Mucosa of descending colon (tissue), 3 donors: ENCODE measurements at regions not wholly inside any gene's neighbourhood (a gene's known extent, or its start where the extent isn't known, plus 50 kb on each side); places are given as distances from the start of the nearest gene placed in this dataset.

Source experiments
- ATAC-seq: fragments of 200-7000 bp; cut with Tn5 transposase; one replicate; pipeline ENCODE4 v1.9.1; 2020; ENCODE audit warnings: mild to moderate bottlenecking, moderate library complexity
- DNase-seq, 3 donors: peaks; one replicate each; pipeline ENCODE4 v3.0.0-alpha.2; 2020
- H3K36me3 ChIP-seq: fragments of 200-600 bp; one replicate; pipeline ENCODE4 v1.8.0; 2021; ENCODE audit warnings: low read depth, mild to moderate bottlenecking
- H3K4me1 ChIP-seq: fragments of 200-600 bp; one replicate; pipeline ENCODE4 v1.8.0; 2021; ENCODE audit warnings: low read depth, mild to moderate bottlenecking
- H3K4me3 ChIP-seq: fragments of 200-600 bp; one replicate; pipeline ENCODE4 v1.8.0; 2021; ENCODE audit warnings: mild to moderate bottlenecking
- H3K9me3 ChIP-seq: fragments of 200-600 bp; one replicate; pipeline ENCODE4 v1.8.0; 2021; ENCODE audit warnings: mild to moderate bottlenecking
- intact Hi-C, 2 donors: fragments of 100-400 bp; cut with DNase I in 1 of 2; cut with micrococcal nuclease in 1 of 2; formaldehyde crosslinking; loops; one replicate each; pipeline versions ENCODE4 v1.11.0 to v1.11.1; 2022; cut with DNase I, micrococcal nuclease
- TF ChIP-seq, protein P1 (sequence below): fragments of 200-600 bp; IDR thresholded peaks from one replicate; pipeline ENCODE4 v1.8.0; 2022; ENCODE audit warnings: antibody characterized with exemption, mild to moderate bottlenecking
- donor health status: DM: no; HTN: no; CAD: no; lungs with moderate emphysema.
- donor health status: DM: no; HTN: no; CAD: no.
- donor health status: DM: no; HTN: yes; CAD: no.

DNA sequence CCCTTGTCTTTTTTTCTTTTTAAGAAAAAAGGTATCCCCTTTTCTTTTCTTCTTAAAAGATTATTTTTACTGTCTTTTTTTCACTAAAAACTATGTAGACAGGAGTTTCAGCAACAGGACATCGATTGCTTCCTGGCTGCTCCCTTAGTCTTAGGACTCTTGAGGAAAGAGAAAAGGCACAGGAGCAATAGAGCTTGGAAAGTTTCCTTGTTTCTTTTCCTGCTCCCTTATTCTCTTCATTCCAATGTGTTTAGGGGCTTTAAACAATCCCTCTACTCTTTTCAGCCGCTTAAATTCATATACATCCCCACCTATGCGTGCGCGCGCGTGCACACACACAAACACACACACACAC, 182.2 kb upstream of the FOXN2 start:
- H3K36me3 ChIP-seq: no peaks in the 10 kb centered on the region
- no peak for DNase-seq
- intact Hi-C loops: no loop called here
- no peaks in the 10 kb centered on the region for H3K9me3 ChIP-seq
- no peaks in the 10 kb centered on the region for H3K4me1 ChIP-seq
- ATAC-seq: no peak
- TF ChIP-seq, protein P1, sequence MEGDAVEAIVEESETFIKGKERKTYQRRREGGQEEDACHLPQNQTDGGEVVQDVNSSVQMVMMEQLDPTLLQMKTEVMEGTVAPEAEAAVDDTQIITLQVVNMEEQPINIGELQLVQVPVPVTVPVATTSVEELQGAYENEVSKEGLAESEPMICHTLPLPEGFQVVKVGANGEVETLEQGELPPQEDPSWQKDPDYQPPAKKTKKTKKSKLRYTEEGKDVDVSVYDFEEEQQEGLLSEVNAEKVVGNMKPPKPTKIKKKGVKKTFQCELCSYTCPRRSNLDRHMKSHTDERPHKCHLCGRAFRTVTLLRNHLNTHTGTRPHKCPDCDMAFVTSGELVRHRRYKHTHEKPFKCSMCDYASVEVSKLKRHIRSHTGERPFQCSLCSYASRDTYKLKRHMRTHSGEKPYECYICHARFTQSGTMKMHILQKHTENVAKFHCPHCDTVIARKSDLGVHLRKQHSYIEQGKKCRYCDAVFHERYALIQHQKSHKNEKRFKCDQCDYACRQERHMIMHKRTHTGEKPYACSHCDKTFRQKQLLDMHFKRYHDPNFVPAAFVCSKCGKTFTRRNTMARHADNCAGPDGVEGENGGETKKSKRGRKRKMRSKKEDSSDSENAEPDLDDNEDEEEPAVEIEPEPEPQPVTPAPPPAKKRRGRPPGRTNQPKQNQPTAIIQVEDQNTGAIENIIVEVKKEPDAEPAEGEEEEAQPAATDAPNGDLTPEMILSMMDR: no peak
- no peak overlapping the region for H3K4me3 ChIP-seq

DNA sequence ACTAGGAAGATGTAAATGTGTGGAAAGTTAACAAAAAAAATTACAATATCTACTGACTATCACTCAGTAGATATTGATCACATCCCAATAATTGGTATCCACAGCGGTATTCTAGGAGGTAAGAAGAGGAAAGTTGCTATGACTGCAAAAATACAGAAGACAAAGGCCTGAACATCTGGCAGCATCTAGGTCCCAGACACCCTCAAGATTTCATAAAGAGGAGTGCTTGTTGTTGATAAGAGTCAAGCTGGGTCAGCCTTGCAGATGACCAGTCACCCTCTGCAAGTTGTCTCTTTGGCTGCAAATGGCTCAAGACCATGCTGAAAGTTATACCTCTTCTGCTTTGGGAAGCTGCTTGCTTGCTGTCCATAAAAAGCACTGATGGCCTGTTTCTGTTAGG, 179.8 kb upstream of the FOXN2 start:
- Histone ChIP-seq H3K9me3 (no peaks in the 10 kb centered on the region), H3K36me3 (no peaks in the 10 kb centered on the region), H3K4me3 (no peak overlapping the region), H3K4me1 (no peaks in the 10 kb centered on the region)
- TF ChIP-seq, protein P1: no peak
- ATAC-seq (no peak), DNase-seq (no peak)
- intact Hi-C loops: no loop called here

DNA sequence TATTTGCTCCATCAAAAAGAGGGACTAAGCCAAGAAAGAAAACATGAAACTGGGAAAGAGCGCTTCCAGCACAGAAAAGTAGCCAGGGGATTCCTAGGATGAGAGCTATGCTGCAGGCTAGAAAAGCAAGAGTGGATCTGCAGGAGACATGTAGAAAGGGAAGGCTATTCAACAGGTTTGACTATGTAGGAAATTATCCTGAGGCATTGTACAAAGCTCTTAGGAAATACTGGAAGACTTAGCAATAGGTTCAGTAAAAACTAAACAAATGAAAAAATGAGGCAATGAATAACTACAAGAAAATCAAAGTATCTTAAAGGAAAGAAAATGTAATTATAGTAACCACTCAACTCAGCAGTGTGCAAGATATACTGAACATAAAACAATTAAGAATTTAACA, 178.7 kb upstream of the FOXN2 start:
- H3K9me3 ChIP-seq: no peaks in the 10 kb centered on the region
- no peak overlapping the region for H3K4me3 ChIP-seq
- intact Hi-C loops: no loop called here
- ATAC-seq: no peak
- TF ChIP-seq, protein P1: no peak
- no peaks in the 10 kb centered on the region for H3K4me1 ChIP-seq
- no peaks in the 10 kb centered on the region for H3K36me3 ChIP-seq
- DNase-seq: no peak

DNA sequence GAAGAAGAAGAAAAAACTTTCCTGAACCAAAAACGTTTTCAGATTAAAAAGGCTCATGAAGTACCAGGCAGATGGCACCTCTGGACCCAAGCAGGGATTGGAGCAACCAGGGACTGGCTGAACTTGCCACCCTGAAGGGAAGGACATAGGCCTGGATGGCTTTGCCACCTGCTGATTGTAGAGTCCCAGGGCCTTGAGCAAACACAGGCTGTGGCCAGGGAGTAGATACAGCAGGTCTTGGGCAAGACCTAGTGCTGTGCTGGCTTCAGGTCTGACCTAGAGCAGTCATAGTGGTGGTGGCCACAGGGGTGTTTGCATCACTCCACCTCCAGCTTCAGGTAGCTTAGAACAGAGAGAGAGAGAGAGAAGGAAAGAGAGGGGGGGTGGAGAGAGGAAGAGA, 176.7 kb upstream of the FOXN2 start:
- intact Hi-C loops: no loop called here
- DNase-seq (no peak), ATAC-seq (no peak)
- H3K4me3 ChIP-seq: no peak overlapping the region
- H3K9me3 ChIP-seq: no peaks in the 10 kb centered on the region
- no peaks in the 10 kb centered on the region for H3K36me3 ChIP-seq
- TF ChIP-seq, protein P1: no peak
- H3K4me1 ChIP-seq: no peaks in the 10 kb centered on the region

DNA sequence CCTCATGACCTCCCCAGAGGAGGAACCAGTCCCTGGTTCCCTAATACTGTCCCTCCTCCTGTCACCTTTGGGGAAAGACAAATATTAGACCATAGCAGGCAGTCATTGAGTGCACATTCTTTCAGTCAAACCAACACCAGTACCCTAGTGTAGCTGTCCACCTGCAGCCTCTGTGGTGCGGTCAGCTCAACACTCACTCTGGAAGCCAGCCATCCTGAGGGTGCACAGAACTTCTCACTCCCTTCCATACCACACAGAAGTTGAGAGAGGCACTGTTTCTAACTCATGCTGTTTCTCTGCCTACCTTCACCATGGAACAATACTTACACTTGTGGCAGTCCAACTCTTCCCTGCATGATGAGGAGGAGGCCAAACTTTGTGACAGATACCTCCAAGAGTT, 175.6 kb upstream of the FOXN2 start:
- Histone ChIP-seq H3K4me3 (no peak overlapping the region), H3K9me3 (no peaks in the 10 kb centered on the region), H3K36me3 (no peaks in the 10 kb centered on the region), H3K4me1 (no peaks in the 10 kb centered on the region)
- ATAC-seq (no peak), DNase-seq (no peak)
- TF ChIP-seq, protein P1: no peak
- intact Hi-C loops: no loop called here

DNA sequence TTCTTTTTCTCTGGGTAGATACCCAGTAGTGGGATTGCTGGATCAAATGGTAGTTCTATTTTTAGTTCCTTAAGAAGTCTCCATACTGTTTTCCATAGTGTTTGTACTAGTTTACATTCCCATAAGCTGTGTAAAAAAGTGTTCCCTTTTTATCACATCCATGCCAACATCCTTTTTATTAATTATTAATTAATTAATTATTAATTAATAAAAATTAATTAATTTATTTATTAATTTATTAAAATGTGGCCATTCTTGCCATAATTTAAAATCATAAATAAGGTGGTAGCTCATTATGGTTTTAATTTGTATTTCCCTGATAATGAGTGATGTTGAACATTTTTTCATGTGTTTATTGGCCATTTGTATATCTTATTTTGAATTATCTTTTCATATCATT, 173.9 kb upstream of the FOXN2 start:
- DNase-seq (no peak), ATAC-seq (no peak)
- intact Hi-C loops: no loop called here
- no peak overlapping the region for H3K4me3 ChIP-seq
- no peaks in the 10 kb centered on the region for H3K36me3 ChIP-seq
- TF ChIP-seq, protein P1: no peak
- H3K9me3 ChIP-seq: no peaks in the 10 kb centered on the region
- no peaks in the 10 kb centered on the region for H3K4me1 ChIP-seq
